SKM-1 (cell line): ENCODE measurements at regions not wholly inside any gene's neighbourhood (a gene's known extent, or its start where the extent isn't known, plus 50 kb on each side); places are given as distances from the start of the nearest gene placed in this dataset.
"Not testable (repeated sequence)": the region's sequence is repeated elsewhere in the genome, so short reads cannot be mapped to it uniquely, and the experiment has no call there.

ENCODE experiments used
- DNase-seq: peaks from one replicate; lab custom pipeline; 2025; ENCODE audit not compliant: unreplicated experiment; lab: John Stamatoyannopoulos, UW

DNA sequence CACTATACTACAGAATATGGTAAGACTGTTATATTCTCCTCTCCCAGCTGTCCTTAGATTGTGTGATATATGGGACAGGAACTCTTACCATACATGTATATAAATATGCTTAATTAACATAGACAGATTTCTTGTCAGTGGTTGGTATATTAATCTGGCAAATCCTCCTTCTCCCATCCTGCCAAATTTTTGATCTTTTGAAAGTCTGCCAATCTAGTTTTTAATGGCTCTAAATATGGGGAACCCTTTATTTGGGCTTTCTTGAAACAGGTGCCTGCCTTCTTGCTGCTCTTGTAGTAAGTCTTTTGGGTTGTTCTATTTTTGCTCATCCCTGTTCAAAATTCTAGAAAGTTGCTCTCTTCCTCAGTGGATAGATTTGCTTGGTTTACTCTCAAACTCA lies 63.5 kb downstream of the SPATA31D1 start:
- DNase-seq, result no peak

GRCh38 chr9:82054264-82055015 lies 65.9 kb downstream of the SPATA31D1 start:
- no peak for DNase-seq

- DNase-seq, result no peak
These were observed 69.2 kb downstream of the SPATA31D1 start for GRCh38 chr9:82057805-82058204.

GRCh38 chr9:82061801-82062200 lies 73.2 kb downstream of the SPATA31D1 start:
- DNase-seq, result not testable (repeated sequence)

GRCh38 chr9:82062245-82062644 lies 73.7 kb downstream of the SPATA31D1 start:
- no peak for DNase-seq

DNA sequence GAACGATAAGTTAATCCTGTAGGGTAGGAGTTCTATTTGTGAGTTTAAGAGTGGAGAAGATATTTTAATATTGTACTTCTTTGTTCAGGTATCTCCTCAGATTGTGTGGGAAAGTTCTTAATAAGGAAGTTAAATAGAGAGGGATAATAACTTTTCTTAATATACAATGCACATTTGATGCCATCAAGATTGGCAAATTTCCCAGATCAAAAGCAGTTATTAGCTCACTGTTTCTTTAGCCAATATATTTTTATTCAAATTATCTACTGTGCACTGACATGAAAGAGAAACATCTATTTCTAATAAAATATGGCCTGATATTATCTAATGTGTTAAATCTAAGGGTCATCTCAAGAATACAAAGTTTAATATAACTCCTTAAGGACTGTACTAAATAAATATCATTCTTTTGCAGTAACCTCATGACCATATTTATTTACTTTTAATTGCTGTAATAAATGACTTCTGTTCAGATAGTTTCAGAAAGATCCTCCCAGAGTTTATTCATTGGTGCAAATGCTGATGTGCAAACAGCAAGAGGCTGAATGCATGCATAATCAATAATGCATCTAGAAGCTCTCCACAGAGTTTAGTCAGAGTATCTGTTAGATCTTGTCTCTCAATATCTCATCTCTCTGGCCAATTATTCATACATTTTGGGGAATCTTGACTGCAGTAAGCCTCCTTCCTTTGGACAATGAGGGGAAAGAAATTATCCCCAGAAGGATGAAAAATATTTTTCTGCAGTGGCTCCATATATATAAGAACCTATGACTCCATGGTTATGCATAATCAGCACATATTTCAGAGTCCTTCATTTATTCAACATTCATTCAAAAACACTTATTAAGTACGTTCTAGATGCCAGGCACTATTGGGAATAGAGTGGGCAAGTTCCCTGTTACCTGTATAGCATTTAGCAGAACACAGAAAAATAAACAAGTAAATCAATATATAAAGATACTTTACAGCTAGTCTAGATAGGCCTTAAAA lies 85.3 kb downstream of the SPATA31D1 start:
- no peak for DNase-seq

DNA sequence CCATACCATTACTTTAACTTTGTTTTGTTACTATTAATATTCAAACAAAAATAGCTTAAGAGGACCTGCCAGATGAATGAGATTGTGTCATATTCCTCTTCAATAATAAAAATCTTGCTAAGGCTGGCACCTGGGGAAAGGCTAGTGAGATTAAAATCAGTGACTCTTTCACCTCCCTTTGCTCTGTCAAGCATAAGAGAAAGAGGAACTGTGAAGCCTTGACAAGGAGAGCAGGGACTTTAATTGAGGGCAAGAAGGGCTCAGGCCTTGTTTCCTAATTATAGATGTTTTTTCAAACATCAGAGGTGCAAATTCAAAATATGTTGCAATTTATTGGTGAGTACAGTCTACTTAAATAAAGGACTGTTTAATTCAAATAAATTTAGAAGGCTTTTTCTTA lies 91.7 kb downstream of the SPATA31D1 start:
- no peak for DNase-seq

- no peak for DNase-seq
These were observed 92.9 kb downstream of the SPATA31D1 start for GRCh38 chr9:82081496-82081895.

DNA sequence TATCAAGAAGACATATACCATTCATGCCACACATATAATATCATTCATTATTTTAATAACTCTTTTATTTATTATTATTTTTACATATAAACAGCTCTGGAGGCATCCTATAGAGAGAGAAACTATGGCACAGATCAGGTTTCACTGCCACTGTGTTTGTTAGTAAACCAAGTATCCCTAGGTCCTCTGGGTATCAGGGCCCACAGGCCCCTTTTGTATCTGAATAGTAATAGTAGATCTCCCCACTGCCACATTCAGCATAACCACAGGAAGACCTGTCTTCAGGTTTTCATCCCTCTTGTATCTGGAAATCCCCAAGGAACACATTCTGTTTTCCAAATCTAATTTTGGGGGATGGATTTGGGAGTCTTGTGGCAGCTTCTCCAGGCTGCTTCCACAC lies 94.0 kb downstream of the SPATA31D1 start:
- DNase-seq, result no peak

DNA sequence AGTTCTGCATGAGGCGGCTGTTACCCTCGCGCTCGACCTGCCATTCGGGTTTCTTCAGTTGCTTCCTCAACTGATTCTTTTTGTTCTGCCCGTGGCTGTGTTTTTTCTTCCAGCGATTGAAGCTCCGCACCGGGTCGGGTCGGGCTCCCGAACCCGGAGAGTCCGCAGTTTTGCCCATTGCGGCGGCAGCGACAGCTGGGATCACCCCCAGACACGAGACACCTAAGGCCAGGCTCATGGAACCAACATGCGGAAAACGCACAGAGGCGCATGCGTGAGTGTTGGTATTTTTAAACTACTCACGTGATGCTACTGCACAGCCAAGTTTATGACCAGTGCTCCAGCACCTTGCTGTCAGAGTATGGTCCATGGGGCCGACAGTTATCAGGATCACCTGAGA lies 100.0 kb downstream of the SPATA31D1 start:
- DNase-seq, result no peak

- no peak for DNase-seq
These were observed 101.5 kb downstream of the SPATA31D1 start for GRCh38 chr9:82090046-82090445.

- no peak for DNase-seq
These were observed 102.5 kb downstream of the SPATA31D1 start for GRCh38 chr9:82091100-82091499.

DNA sequence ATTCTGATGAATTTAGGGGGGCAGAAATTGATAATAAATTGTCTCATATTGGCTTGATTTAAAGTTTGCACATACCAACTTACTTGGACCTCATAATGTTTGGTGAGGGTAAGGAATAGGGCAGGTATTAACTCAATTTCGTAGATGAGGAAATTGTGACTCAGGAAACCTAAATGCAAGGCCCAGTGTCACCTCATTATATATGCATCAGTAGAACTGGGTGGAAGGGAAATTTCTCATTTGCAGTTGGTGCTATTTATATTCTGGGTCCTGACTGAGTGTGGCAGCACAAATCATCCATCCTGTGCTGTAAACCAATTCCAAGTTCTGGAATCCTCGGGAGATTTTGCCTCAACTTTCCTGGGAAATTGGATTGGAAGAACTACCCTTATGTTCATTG lies 103.0 kb downstream of the SPATA31D1 start:
- no peak for DNase-seq

GRCh38 chr9:82101475-82101874 lies 112.9 kb downstream of the SPATA31D1 start:
- DNase-seq, result no peak

GRCh38 chr9:82104252-82104651 lies 115.7 kb downstream of the SPATA31D1 start:
- DNase-seq, result no peak

GRCh38 chr9:82105729-82106128 lies 117.2 kb downstream of the SPATA31D1 start:
- no peak for DNase-seq

GRCh38 chr9:82106536-82106935 lies 118.0 kb downstream of the SPATA31D1 start:
- DNase-seq, result no peak

- DNase-seq, result no peak
These were observed 119.9 kb downstream of the SPATA31D1 start for GRCh38 chr9:82108474-82108873.

DNA sequence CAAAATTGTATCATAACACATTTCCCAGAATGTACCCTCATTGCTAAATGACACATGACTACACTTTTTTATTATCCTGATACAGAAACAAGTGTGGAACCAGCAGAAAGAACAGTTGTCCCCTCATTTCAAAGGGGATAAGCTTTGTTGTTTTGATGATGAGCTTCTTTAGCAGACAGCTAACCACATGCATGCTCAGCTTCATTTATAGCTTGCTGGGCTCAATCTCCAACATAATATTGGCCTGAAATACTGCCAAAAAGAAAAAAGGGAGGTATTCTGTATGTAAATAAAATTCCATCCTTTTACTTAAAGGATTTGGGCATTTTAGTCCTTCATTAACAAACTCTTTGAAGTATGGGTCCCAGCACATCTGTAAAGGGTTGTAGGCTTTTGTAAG lies 120.4 kb downstream of the SPATA31D1 start:
- no peak for DNase-seq

DNA sequence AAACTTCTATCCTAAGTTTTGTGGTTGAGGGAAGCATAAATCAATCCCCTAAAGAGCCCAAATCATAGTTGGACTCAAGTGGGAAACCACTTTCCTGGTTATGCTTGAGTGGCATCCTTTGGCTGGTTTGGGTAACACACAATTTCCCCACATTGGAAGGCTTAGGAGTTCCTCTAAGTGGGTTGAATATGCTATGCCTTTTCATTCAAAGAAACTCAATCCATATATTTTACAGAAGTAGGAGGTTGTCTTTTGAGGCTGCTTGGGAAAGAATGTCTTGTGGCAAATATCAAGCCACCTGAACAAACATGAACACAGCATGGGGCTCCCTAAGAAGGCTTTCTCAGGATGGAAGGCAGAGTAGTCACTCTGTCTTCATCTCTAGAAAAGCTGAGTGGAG lies 121.1 kb downstream of the SPATA31D1 start:
- no peak for DNase-seq

- no peak for DNase-seq
These were observed 122.3 kb downstream of the SPATA31D1 start for GRCh38 chr9:82110881-82111280.

DNA sequence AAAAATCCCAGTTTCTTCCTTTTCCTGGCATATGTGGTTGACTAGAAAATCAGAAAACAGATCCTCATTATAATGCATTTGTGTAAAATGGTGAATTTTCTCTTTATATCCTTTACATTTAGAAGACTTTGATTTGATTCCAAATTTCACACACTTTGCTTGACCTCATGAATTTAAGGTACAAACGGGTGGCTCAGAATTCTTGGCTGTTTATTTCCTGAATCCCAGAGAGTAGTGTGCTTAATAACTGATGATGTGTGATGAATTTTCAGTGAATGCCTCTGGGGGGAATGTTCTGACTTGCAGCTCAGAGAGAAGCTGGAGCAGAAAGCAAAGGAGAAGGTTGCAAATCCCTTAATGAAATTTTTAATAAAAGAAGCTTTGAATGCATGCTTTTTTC lies 126.8 kb downstream of the SPATA31D1 start:
- DNase-seq, result no peak
